ENCODE measurements at regions not wholly inside any gene's neighbourhood (a gene's known extent, or its start where the extent isn't known, plus 50 kb on each side); places are given as distances from the start of the nearest gene placed in this dataset.

GRCh38 chr2:118721817-118722551, 125.5 kb downstream of the EN1 start:
- peaks cover 3 to 6% of the 10 kb centered on the region in 2 donors for H3K27me3 Mint-ChIP-seq
- Histone ChIP-seq H3K27ac (ENCODE audit: low read depth, low read length) (no peak overlapping the region), H3K4me1 (ENCODE audit: insufficient read depth, low read length) (no peaks in the 10 kb centered on the region), H3K36me3 (ENCODE audit: insufficient read depth, low read length) (no peaks in the 10 kb centered on the region), H3K9me3 (ENCODE audit: low read length) (no peaks in the 10 kb centered on the region), H3K4me3 (ENCODE audit: low read length) (no peak overlapping the region), H3K27me3 (ENCODE audit: insufficient read depth, low read length, poor library complexity, severe bottlenecking) (peaks cover 6% of the 10 kb centered on the region)
- no peaks in the 10 kb centered on the region for H3K4me1 Mint-ChIP-seq
- H3K9me3 Mint-ChIP-seq = peaks cover 0 to 2% (median 1%) of the 10 kb centered on the region in 5 donors
- H3K36me3 Mint-ChIP-seq = no peaks in the 10 kb centered on the region
- H3K4me3 Mint-ChIP-seq = no peak overlapping the region
- POLR2A ChIA-PET = no interaction called here
- no peak for DNase-seq
- CTCF ChIA-PET = no interaction called here
- no peak overlapping the region for H3K27ac Mint-ChIP-seq

- Histone ChIP-seq H3K36me3 (ENCODE audit: insufficient read depth, low read length) (no peaks in the 10 kb centered on the region), H3K4me3 (ENCODE audit: low read length) (no peak overlapping the region), H3K27ac (ENCODE audit: low read depth, low read length) (no peak overlapping the region), H3K9me3 (ENCODE audit: low read length) (no peaks in the 10 kb centered on the region), H3K4me1 (ENCODE audit: insufficient read depth, low read length) (no peaks in the 10 kb centered on the region), H3K27me3 (ENCODE audit: insufficient read depth, low read length, poor library complexity, severe bottlenecking) (peaks cover 2% of the 10 kb centered on the region)
- peaks cover 3 to 6% of the 10 kb centered on the region in 2 donors for H3K27me3 Mint-ChIP-seq
- no peak for DNase-seq
- no peaks in the 10 kb centered on the region for H3K36me3 Mint-ChIP-seq
- H3K4me3 Mint-ChIP-seq = no peak overlapping the region
- ChIA-PET CTCF (no interaction called here), POLR2A (no interaction called here)
- H3K9me3 Mint-ChIP-seq = peaks cover 0 to 3% (median 1%) of the 10 kb centered on the region in 5 donors
- H3K4me1 Mint-ChIP-seq = no peaks in the 10 kb centered on the region
- no peak overlapping the region for H3K27ac Mint-ChIP-seq
These were observed 126.6 kb downstream of the EN1 start for GRCh38 chr2:118720866-118721265.

DNA sequence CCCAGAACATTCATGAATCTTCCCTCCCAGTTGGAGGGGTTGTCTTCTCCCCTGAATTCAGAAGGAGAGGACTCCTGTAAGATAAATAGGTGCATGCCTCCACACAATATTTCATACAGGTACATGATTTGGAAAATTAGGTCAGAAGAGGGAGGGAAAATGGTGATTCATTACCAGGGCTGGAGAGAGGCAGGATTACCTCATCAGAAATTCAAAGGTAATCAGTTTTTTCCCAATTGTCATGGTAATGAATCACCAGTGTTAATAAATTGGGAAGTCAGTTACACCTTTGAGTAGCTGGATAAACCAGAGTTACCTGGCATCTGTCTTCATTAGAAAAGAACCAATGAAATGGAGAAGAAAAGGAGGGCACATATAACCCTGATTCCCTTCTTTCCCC, 128.5 kb downstream of the EN1 start:
- Histone ChIP-seq H3K36me3 (ENCODE audit: insufficient read depth, low read length) (no peaks in the 10 kb centered on the region), H3K4me1 (ENCODE audit: insufficient read depth, low read length) (no peaks in the 10 kb centered on the region), H3K4me3 (ENCODE audit: low read length) (no peak overlapping the region), H3K27me3 (ENCODE audit: insufficient read depth, low read length, poor library complexity, severe bottlenecking) (no peaks in the 10 kb centered on the region), H3K27ac (ENCODE audit: low read depth, low read length) (no peak overlapping the region), H3K9me3 (ENCODE audit: low read length) (no peaks in the 10 kb centered on the region)
- no peak for DNase-seq
- POLR2A ChIA-PET = no interaction called here
- Mint-ChIP-seq H3K9me3 (peaks cover 0 to 3% (median 0%) of the 10 kb centered on the region in 5 donors), H3K27me3 (peaks cover 0 to 2% of the 10 kb centered on the region in 2 donors), H3K27ac (no peak overlapping the region), H3K4me1 (no peaks in the 10 kb centered on the region), H3K4me3 (no peak overlapping the region), H3K36me3 (no peaks in the 10 kb centered on the region)
- CTCF ChIA-PET = no interaction called here

DNA sequence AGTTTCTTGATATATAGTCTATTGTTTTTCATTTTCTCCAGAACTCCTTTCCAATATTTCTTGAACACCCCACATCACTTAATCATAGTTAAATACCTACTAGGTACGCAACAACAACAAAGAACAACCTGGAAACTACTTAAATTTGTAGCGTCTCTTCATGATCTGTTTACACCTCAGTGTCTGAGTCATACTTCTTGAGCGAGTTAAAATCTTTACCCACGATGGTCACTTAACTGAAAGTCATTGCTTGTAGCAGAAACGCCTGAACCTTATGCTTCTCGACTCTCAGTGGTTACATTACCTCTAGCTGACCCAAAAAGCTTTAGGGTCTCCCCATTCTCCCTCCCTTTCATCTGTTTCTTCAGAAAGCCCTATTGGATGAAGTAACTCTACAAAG, 131.3 kb downstream of the EN1 start:
- Mint-ChIP-seq H3K27me3 (no peaks in the 10 kb centered on the region), H3K36me3 (no peaks in the 10 kb centered on the region), H3K27ac (no peak overlapping the region), H3K9me3 (peaks cover 0 to 3% (median 0%) of the 10 kb centered on the region in 5 donors), H3K4me3 (no peak overlapping the region), H3K4me1 (no peaks in the 10 kb centered on the region)
- Histone ChIP-seq H3K9me3 (ENCODE audit: low read length) (no peaks in the 10 kb centered on the region), H3K27ac (ENCODE audit: low read depth, low read length) (no peak overlapping the region), H3K27me3 (ENCODE audit: insufficient read depth, low read length, poor library complexity, severe bottlenecking) (no peaks in the 10 kb centered on the region), H3K4me3 (ENCODE audit: low read length) (no peak overlapping the region), H3K4me1 (ENCODE audit: insufficient read depth, low read length) (no peaks in the 10 kb centered on the region), H3K36me3 (ENCODE audit: insufficient read depth, low read length) (no peaks in the 10 kb centered on the region)
- ChIA-PET POLR2A (no interaction called here), CTCF (no interaction called here)
- DNase-seq = no peak

DNA sequence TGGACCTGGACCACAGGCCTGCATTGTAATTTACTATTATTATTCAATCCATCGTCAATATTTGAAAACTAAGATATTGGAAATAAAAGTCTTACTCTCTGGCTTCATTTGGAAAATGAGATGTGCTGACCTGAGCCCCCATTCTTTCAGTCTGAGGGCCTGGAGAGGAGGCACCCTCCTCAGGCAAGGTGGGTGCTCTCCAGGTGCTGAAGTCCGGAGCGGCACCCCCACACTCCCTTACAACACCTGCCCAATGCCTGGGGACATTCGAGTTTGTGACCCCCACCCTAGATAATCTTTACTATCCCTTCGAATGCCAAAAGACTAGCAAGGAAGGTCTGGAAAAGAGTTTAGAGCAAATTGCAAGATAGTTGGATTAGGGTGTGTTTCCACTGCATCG, 133.3 kb downstream of the EN1 start:
- H3K27me3 ChIP-seq (ENCODE audit: insufficient read depth, low read length, poor library complexity, severe bottlenecking) = no peaks in the 10 kb centered on the region
- no peak overlapping the region for H3K27ac ChIP-seq (ENCODE audit: low read depth, low read length)
- no peak overlapping the region for H3K4me3 ChIP-seq (ENCODE audit: low read length)
- no peaks in the 10 kb centered on the region for H3K4me1 Mint-ChIP-seq
- H3K36me3 ChIP-seq (ENCODE audit: insufficient read depth, low read length) = no peaks in the 10 kb centered on the region
- H3K27ac Mint-ChIP-seq = no peak overlapping the region
- peaks cover 0 to 2% of the 10 kb centered on the region in 2 donors for H3K27me3 Mint-ChIP-seq
- H3K9me3 ChIP-seq (ENCODE audit: low read length) = no peaks in the 10 kb centered on the region
- DNase-seq = no peak
- POLR2A ChIA-PET = no interaction called here
- H3K9me3 Mint-ChIP-seq = peaks cover 0 to 3% (median 0%) of the 10 kb centered on the region in 5 donors
- CTCF ChIA-PET = no interaction called here
- no peaks in the 10 kb centered on the region for H3K4me1 ChIP-seq (ENCODE audit: insufficient read depth, low read length)
- no peak overlapping the region for H3K4me3 Mint-ChIP-seq
- H3K36me3 Mint-ChIP-seq = no peaks in the 10 kb centered on the region

DNA sequence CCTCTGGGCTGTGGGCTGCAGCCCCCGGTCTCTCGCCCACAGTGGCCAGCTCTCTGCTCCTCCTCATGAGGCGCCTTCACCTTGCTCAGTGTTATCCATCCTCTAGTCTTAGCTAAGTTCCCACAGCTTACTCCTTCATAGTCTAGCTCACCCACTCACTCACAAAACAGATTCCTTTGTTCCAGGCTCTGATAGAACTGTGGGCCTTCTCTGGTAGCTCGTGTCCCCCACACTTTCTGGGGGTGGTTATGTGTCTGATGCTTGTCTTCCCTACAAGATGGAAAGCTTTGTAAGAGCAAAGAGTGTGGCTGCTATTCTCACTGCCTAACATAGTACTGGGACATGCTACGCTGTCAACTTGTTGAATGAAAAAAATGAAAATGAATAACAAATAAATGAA, 135.8 kb downstream of the EN1 start:
- POLR2A ChIA-PET = no interaction called here

GRCh38 chr2:118710481-118710880, 137.0 kb downstream of the EN1 start:
- Mint-ChIP-seq H3K27me3 (peaks cover 0 to 7% of the 10 kb centered on the region in 2 donors), H3K36me3 (no peaks in the 10 kb centered on the region)

More for the DNA sequence above, 135.8 kb downstream of the EN1 start:
- no peaks in the 10 kb centered on the region for H3K9me3 ChIP-seq (ENCODE audit: low read length)
- H3K36me3 ChIP-seq (ENCODE audit: insufficient read depth, low read length) = no peaks in the 10 kb centered on the region
- Mint-ChIP-seq H3K4me3 (no peak overlapping the region), H3K9me3 (no peaks in the 10 kb centered on the region), H3K27ac (no peak overlapping the region), H3K4me1 (no peaks in the 10 kb centered on the region), H3K36me3 (no peaks in the 10 kb centered on the region), H3K27me3 (peaks cover 0 to 6% of the 10 kb centered on the region in 2 donors)
- no peaks in the 10 kb centered on the region for H3K4me1 ChIP-seq (ENCODE audit: insufficient read depth, low read length)
- no peak overlapping the region for H3K27ac ChIP-seq (ENCODE audit: low read depth, low read length)
- CTCF ChIA-PET = no interaction called here
- no peaks in the 10 kb centered on the region for H3K27me3 ChIP-seq (ENCODE audit: insufficient read depth, low read length, poor library complexity, severe bottlenecking)
- no peak overlapping the region for H3K4me3 ChIP-seq (ENCODE audit: low read length)
- DNase-seq = no peak

GRCh38 chr2:118709786-118710185, 137.7 kb downstream of the EN1 start:
- no peaks in the 10 kb centered on the region for H3K9me3 ChIP-seq (ENCODE audit: low read length)
- no peaks in the 10 kb centered on the region for H3K36me3 ChIP-seq (ENCODE audit: insufficient read depth, low read length)
- H3K36me3 Mint-ChIP-seq = no peaks in the 10 kb centered on the region
- POLR2A ChIA-PET = no interaction called here
- no peak overlapping the region for H3K4me3 Mint-ChIP-seq
- no peak overlapping the region for H3K27ac ChIP-seq (ENCODE audit: low read depth, low read length)
- DNase-seq = no peak
- no peaks in the 10 kb centered on the region for H3K27me3 ChIP-seq (ENCODE audit: insufficient read depth, low read length, poor library complexity, severe bottlenecking)
- H3K4me3 ChIP-seq (ENCODE audit: low read length) = no peak overlapping the region
- H3K9me3 Mint-ChIP-seq = peaks cover 0 to 3% (median 0%) of the 10 kb centered on the region in 5 donors
- CTCF ChIA-PET = no interaction called here
- no peaks in the 10 kb centered on the region for H3K4me1 Mint-ChIP-seq
- no peaks in the 10 kb centered on the region for H3K4me1 ChIP-seq (ENCODE audit: insufficient read depth, low read length)
- H3K27ac Mint-ChIP-seq = no peak overlapping the region
- H3K27me3 Mint-ChIP-seq = peaks cover 0 to 7% of the 10 kb centered on the region in 2 donors

More at GRCh38 chr2:118710481-118710880, 137.0 kb downstream of the EN1 start:
- H3K27ac ChIP-seq (ENCODE audit: low read depth, low read length) = no peak overlapping the region
- no peak overlapping the region for H3K4me3 Mint-ChIP-seq
- no peaks in the 10 kb centered on the region for H3K4me1 ChIP-seq (ENCODE audit: insufficient read depth, low read length)
- no peaks in the 10 kb centered on the region for H3K27me3 ChIP-seq (ENCODE audit: insufficient read depth, low read length, poor library complexity, severe bottlenecking)
- no peak overlapping the region for H3K4me3 ChIP-seq (ENCODE audit: low read length)
- H3K9me3 Mint-ChIP-seq = peaks cover 0 to 3% (median 0%) of the 10 kb centered on the region in 5 donors
- CTCF ChIA-PET = no interaction called here
- no peaks in the 10 kb centered on the region for H3K4me1 Mint-ChIP-seq
- POLR2A ChIA-PET = no interaction called here
- H3K9me3 ChIP-seq (ENCODE audit: low read length) = no peaks in the 10 kb centered on the region
- DNase-seq = no peak
- no peaks in the 10 kb centered on the region for H3K36me3 ChIP-seq (ENCODE audit: insufficient read depth, low read length)
- H3K27ac Mint-ChIP-seq = no peak overlapping the region
